B cell (primary cell): ENCODE measurements at regions not wholly inside any gene's neighbourhood (a gene's known extent, or its start where the extent isn't known, plus 50 kb on each side); places are given as distances from the start of the nearest gene placed in this dataset.

Experiments
- CTCF ChIP-seq: fragments of 200-600 bp; IDR thresholded peaks from one replicate; pipeline ENCODE4 v1.8.0; 2022; ENCODE audit warnings: antibody characterized with exemption, mild to moderate bottlenecking
- EZH2 ChIP-seq: IDR thresholded peaks from 2 replicates; pipeline ENCODE4 v1.6.1; 2012; ENCODE audit warnings: borderline replicate concordance, low read depth, mild to moderate bottlenecking, moderate library complexity, low read length; ENCODE audit not compliant: insufficient read depth, poor library complexity, severe bottlenecking

- TF ChIP-seq CTCF = no peak
- no peak for TF ChIP-seq EZH2
These were observed 201.5 kb upstream of the TNRC6C start for GRCh38 chr17:77756846-77757560.
